GM12873 (cell line): ENCODE measurements at regions not wholly inside any gene's neighbourhood (a gene's known extent, or its start where the extent isn't known, plus 50 kb on each side); places are given as distances from the start of the nearest gene placed in this dataset.

Source experiments
- CTCF ChIP-seq: IDR thresholded peaks from 2 replicates; pipeline ENCODE4 v1.5.1; 2012; ENCODE audit warnings: low read depth, mild to moderate bottlenecking, moderate library complexity, low read length, control low read depth; ENCODE audit not compliant: insufficient read depth; ENCODE audit errors: missing control alignments

GRCh38 chr2:106020032-106020431 lies 174.1 kb downstream of the UXS1 start:
- no peak for TF ChIP-seq CTCF

- no peak for TF ChIP-seq CTCF
Measured at GRCh38 chr2:106018141-106018540, 176.0 kb downstream of the UXS1 start.

- no peak for TF ChIP-seq CTCF
Measured at GRCh38 chr2:106012591-106013347, 181.3 kb downstream of the UXS1 start.

GRCh38 chr2:106012001-106012590 lies 182.0 kb downstream of the UXS1 start:
- no peak for TF ChIP-seq CTCF

- TF ChIP-seq CTCF, result no peak
Measured at GRCh38 chr2:106011380-106011779, 182.7 kb downstream of the UXS1 start.

- TF ChIP-seq CTCF, result no peak
Measured at GRCh38 chr2:106010818-106011355, 183.2 kb downstream of the UXS1 start.

- no peak for TF ChIP-seq CTCF
Measured at GRCh38 chr2:106009096-106009495, 185.0 kb downstream of the UXS1 start.
